Trophoblast cell (in vitro differentiated cells and primary cell): ENCODE measurements at regions not wholly inside any gene's neighbourhood (a gene's known extent, or its start where the extent isn't known, plus 50 kb on each side); places are given as distances from the start of the nearest gene placed in this dataset.

ENCODE experiments used
- DNase-seq, 2 donors: peaks; one replicate each; pipeline ENCODE4 v3.0.0-alpha.2; 2016
- H2AFZ ChIP-seq: 2 replicates; pipeline ENCODE4 v1.6.1; 2013; ENCODE audit warnings: low read length, moderate library complexity, mild to moderate bottlenecking; ENCODE audit not compliant: insufficient read depth, poor library complexity
- H2AK5ac ChIP-seq: 2 replicates; pipeline ENCODE4 v1.6.1; 2013; ENCODE audit warnings: mild to moderate bottlenecking, low read length
- H2BK120ac ChIP-seq: 2 replicates; pipeline ENCODE4 v1.6.1; 2013; ENCODE audit warnings: low read length, mild to moderate bottlenecking, moderate library complexity; ENCODE audit not compliant: insufficient read depth, poor library complexity
- H2BK12ac ChIP-seq: 2 replicates; pipeline ENCODE4 v1.6.1; 2013; ENCODE audit warnings: mild to moderate bottlenecking, low read length, moderate library complexity
- H2BK5ac ChIP-seq: 2 replicates; pipeline ENCODE4 v1.6.1; 2013; ENCODE audit warnings: low read length, low read depth, moderate library complexity, mild to moderate bottlenecking; ENCODE audit not compliant: poor library complexity
- H3K14ac ChIP-seq: 2 replicates; pipeline ENCODE4 v1.6.1; 2013; ENCODE audit warnings: mild to moderate bottlenecking, low read length
- H3K18ac ChIP-seq: 2 replicates; pipeline ENCODE4 v1.6.1; 2013; ENCODE audit warnings: mild to moderate bottlenecking, low read length
- H3K23ac ChIP-seq: 2 replicates; pipeline ENCODE4 v1.6.1; 2013; ENCODE audit warnings: low read length
- H3K27ac ChIP-seq: 2 replicates; pipeline ENCODE4 v1.5.1; 2013; ENCODE audit warnings: low read depth, mild to moderate bottlenecking, inconsistent platforms, low read length, moderate library complexity
- H3K27me3 ChIP-seq: 2 replicates; pipeline ENCODE4 v1.6.1; 2013; ENCODE audit warnings: inconsistent platforms, mild to moderate bottlenecking, low read length, moderate library complexity; ENCODE audit not compliant: insufficient read depth
- H3K36me3 ChIP-seq, 2 experiments: 1 replicate in 1 of 2; 2 replicates in 1 of 2; pipeline ENCODE4 v1.6.1; 2013; ENCODE audit warnings: low read length in 2 of 2, mild to moderate bottlenecking in 2 of 2, moderate library complexity in 1 of 2; ENCODE audit not compliant: insufficient read depth in 2 of 2, control insufficient read depth in 1 of 2
- H3K4ac ChIP-seq: 2 replicates; pipeline ENCODE4 v1.6.1; 2013; ENCODE audit warnings: low read depth, mild to moderate bottlenecking, low read length, moderate library complexity
- H3K4me1 ChIP-seq, 2 experiments: 1 replicate in 1 of 2; 2 replicates in 1 of 2; pipeline ENCODE4 v1.6.1; 2013; ENCODE audit warnings: low read length in 2 of 2, mild to moderate bottlenecking in 2 of 2, moderate library complexity in 1 of 2; ENCODE audit not compliant: insufficient read depth in 2 of 2, control insufficient read depth in 1 of 2
- H3K4me2 ChIP-seq: 2 replicates; pipeline ENCODE4 v1.6.1; 2013; ENCODE audit warnings: inconsistent platforms, mild to moderate bottlenecking, low read length, moderate library complexity
- H3K4me3 ChIP-seq: 2 replicates; pipeline ENCODE4 v1.5.1; 2013; ENCODE audit warnings: mild to moderate bottlenecking, low read depth, low read length, inconsistent platforms
- H3K79me1 ChIP-seq: one replicate; pipeline ENCODE4 v1.6.1; 2013; ENCODE audit warnings: low read length
- H3K79me2 ChIP-seq: 2 replicates; pipeline ENCODE4 v1.6.1; 2013; ENCODE audit warnings: low read length, mild to moderate bottlenecking; ENCODE audit not compliant: control insufficient read depth, insufficient read depth, poor library complexity
- H3K9ac ChIP-seq: 2 replicates; pipeline ENCODE4 v1.6.1; 2013; ENCODE audit warnings: mild to moderate bottlenecking, low read length
- H3K9me3 ChIP-seq: 2 replicates; pipeline ENCODE4 v1.6.1; 2013; ENCODE audit warnings: low read depth, mild to moderate bottlenecking, control low read depth, inconsistent platforms, low read length; ENCODE audit not compliant: insufficient read depth
- H4K12ac ChIP-seq: 2 replicates; pipeline ENCODE4 v1.6.1; 2013; ENCODE audit warnings: low read depth, mild to moderate bottlenecking, low read length, moderate library complexity
- H4K8ac ChIP-seq: 2 replicates; pipeline ENCODE4 v1.6.1; 2013; ENCODE audit warnings: low read depth, mild to moderate bottlenecking, low read length, moderate library complexity
- H4K91ac ChIP-seq: one replicate; pipeline ENCODE4 v1.6.1; 2013; ENCODE audit warnings: low read depth, mild to moderate bottlenecking, low read length, moderate library complexity
- WGBS: extraction: QIAGEN DNeasy Blood & Tissue Kit; methylation state at CpG from one replicate; pipeline ENCODE4 v1.1.7; 2013; ENCODE audit warnings: missing lambda C conversion rate; ENCODE audit not compliant: insufficient read length, insufficient coverage; ENCODE audit errors: extremely low coverage; 5-methylcytosine and 5-hydroxymethylcytosine counted together

GRCh38 chr2:152974146-152974545 is 255.7 kb downstream of the ARL6IP6 start:
- Histone ChIP-seq H2AK5ac (no peak overlapping the region), H3K9ac (no peak overlapping the region), H3K27ac (no peak overlapping the region), H2BK5ac (no peak overlapping the region), H3K79me1 (no peaks in the 10 kb centered on the region), H3K27me3 (no peaks in the 10 kb centered on the region), H3K4me1 (no peaks in the 10 kb centered on the region), H4K8ac (no peak overlapping the region), H3K4me2 (no peak overlapping the region), H3K79me2 (no peaks in the 10 kb centered on the region), H2BK12ac (no peak overlapping the region), H3K18ac (no peak overlapping the region), H3K9me3 (peaks cover under 1% of the 10 kb centered on the region), H4K12ac (no peak overlapping the region), H2BK120ac (no peak overlapping the region), H3K4ac (no peak overlapping the region), H3K14ac (no peak overlapping the region), H3K23ac (no peak overlapping the region), H2AFZ (no peak overlapping the region), H4K91ac (no peak overlapping the region), H3K4me3 (no peak overlapping the region), H3K36me3 (no peaks in the 10 kb centered on the region)
- no peak for DNase-seq
- no CpG with 5 or more reads among the region's 1 CpG for WGBS

GRCh38 chr2:152971685-152972084 is 253.3 kb downstream of the ARL6IP6 start:
- Histone ChIP-seq H3K23ac (no peak overlapping the region), H4K91ac (no peak overlapping the region), H3K14ac (no peak overlapping the region), H3K4ac (no peak overlapping the region), H4K8ac (no peak overlapping the region), H3K27me3 (no peaks in the 10 kb centered on the region), H3K36me3 (no peaks in the 10 kb centered on the region), H2AK5ac (no peak overlapping the region), H3K27ac (no peak overlapping the region), H3K9ac (no peak overlapping the region), H3K9me3 (peaks cover 4% of the 10 kb centered on the region), H2BK5ac (no peak overlapping the region), H4K12ac (no peak overlapping the region), H3K18ac (no peak overlapping the region), H2BK120ac (no peak overlapping the region), H2BK12ac (no peak overlapping the region), H3K79me2 (no peaks in the 10 kb centered on the region), H3K79me1 (no peaks in the 10 kb centered on the region), H3K4me1 (no peaks in the 10 kb centered on the region), H3K4me2 (no peak overlapping the region), H3K4me3 (no peak overlapping the region), H2AFZ (no peak overlapping the region)
- DNase-seq = no peak
- no CpG with 5 or more reads among the region's 1 CpG for WGBS

DNA sequence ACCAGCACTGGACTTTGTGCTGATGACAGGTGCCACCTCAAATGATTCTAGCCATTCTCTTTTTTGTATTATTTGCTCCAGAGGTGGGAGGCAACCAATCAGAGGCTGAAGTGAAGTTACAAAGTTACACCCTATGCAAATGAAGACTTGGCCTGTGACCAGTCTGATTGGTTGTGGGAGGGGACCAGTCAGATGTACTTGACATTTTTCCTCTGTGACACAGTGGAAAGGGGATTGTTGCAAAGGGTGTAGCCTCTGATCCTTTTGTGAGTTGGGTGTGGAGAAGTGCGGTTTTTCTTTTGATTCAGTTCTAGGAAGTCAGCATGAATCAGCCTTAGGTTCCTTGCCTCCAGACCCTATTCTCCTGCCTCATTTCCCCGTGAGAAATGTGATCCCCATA is 244.0 kb downstream of the ARL6IP6 start:
- no peak overlapping the region for H4K91ac ChIP-seq
- WGBS = no CpG with 5 or more reads among the region's 2 CpGs
- H4K12ac ChIP-seq = no peak overlapping the region
- DNase-seq = no peak
- no peaks in the 10 kb centered on the region for H3K27me3 ChIP-seq
- H2BK12ac ChIP-seq = no peak overlapping the region
- no peak overlapping the region for H3K4me3 ChIP-seq
- no peak overlapping the region for H3K4ac ChIP-seq
- H2BK120ac ChIP-seq = no peak overlapping the region
- H3K4me2 ChIP-seq = no peak overlapping the region
- no peak overlapping the region for H3K18ac ChIP-seq
- no peaks in the 10 kb centered on the region for H3K79me2 ChIP-seq
- no peak overlapping the region for H3K9ac ChIP-seq
- no peak overlapping the region for H3K27ac ChIP-seq
- H2AK5ac ChIP-seq = no peak overlapping the region
- no peak overlapping the region for H2AFZ ChIP-seq
- no peak overlapping the region for H3K14ac ChIP-seq
- no peak overlapping the region for H3K23ac ChIP-seq
- no peak overlapping the region for H2BK5ac ChIP-seq
- H3K9me3 ChIP-seq = peaks cover 4% of the 10 kb centered on the region
- H4K8ac ChIP-seq = no peak overlapping the region
- no peaks in the 10 kb centered on the region for H3K36me3 ChIP-seq
- H3K4me1 ChIP-seq = no peaks in the 10 kb centered on the region
- H3K79me1 ChIP-seq = no peaks in the 10 kb centered on the region

GRCh38 chr2:152961351-152961750 is 242.9 kb downstream of the ARL6IP6 start:
- H3K9me3 ChIP-seq = peaks cover under 1% of the 10 kb centered on the region
- H2AFZ ChIP-seq = no peak overlapping the region
- no peak overlapping the region for H2BK120ac ChIP-seq
- H3K4me1 ChIP-seq = no peaks in the 10 kb centered on the region
- no peak overlapping the region for H3K14ac ChIP-seq
- no peaks in the 10 kb centered on the region for H3K79me1 ChIP-seq
- no peak overlapping the region for H2BK5ac ChIP-seq
- H3K9ac ChIP-seq = no peak overlapping the region
- no peak overlapping the region for H4K12ac ChIP-seq
- no peak overlapping the region for H2BK12ac ChIP-seq
- H3K4ac ChIP-seq = no peak overlapping the region
- no peak overlapping the region for H3K23ac ChIP-seq
- H3K27ac ChIP-seq = no peak overlapping the region
- no peak overlapping the region for H4K8ac ChIP-seq
- no peaks in the 10 kb centered on the region for H3K36me3 ChIP-seq
- H3K18ac ChIP-seq = no peak overlapping the region
- H2AK5ac ChIP-seq = no peak overlapping the region
- no peaks in the 10 kb centered on the region for H3K79me2 ChIP-seq
- no peak overlapping the region for H3K4me2 ChIP-seq
- WGBS = no CpG with 5 or more reads among the region's 4 CpGs
- DNase-seq = no peak
- H3K4me3 ChIP-seq = no peak overlapping the region
- no peaks in the 10 kb centered on the region for H3K27me3 ChIP-seq
- H4K91ac ChIP-seq = no peak overlapping the region
